B cell (primary cell): ENCODE measurements at regions not wholly inside any gene's neighbourhood (a gene's known extent, or its start where the extent isn't known, plus 50 kb on each side); places are given as distances from the start of the nearest gene placed in this dataset.

Experiments
- CTCF ChIP-seq: fragments of 200-600 bp; IDR thresholded peaks from one replicate; pipeline ENCODE4 v1.8.0; 2022; ENCODE audit warnings: antibody characterized with exemption, mild to moderate bottlenecking
- EZH2 ChIP-seq: IDR thresholded peaks from 2 replicates; pipeline ENCODE4 v1.6.1; 2012; ENCODE audit warnings: borderline replicate concordance, low read depth, mild to moderate bottlenecking, moderate library complexity, low read length; ENCODE audit not compliant: insufficient read depth, poor library complexity, severe bottlenecking

GRCh38 chr5:133884569-133885311 is 83.7 kb downstream of the C5orf15 start:
- TF ChIP-seq EZH2: no peak
- TF ChIP-seq CTCF: no peak
